NCI-H748 treated with DMSO at 0.1 percent for 48 hours (cell line): ENCODE measurements at regions not wholly inside any gene's neighbourhood (a gene's known extent, or its start where the extent isn't known, plus 50 kb on each side); places are given as distances from the start of the nearest gene placed in this dataset.
"Not testable (repeated sequence)": the region's sequence is repeated elsewhere in the genome, so short reads cannot be mapped to it uniquely, and the experiment has no call there.

ENCODE experiments used
- DNase-seq: peaks from one replicate; lab custom pipeline; 2025; lab: John Stamatoyannopoulos, UW

DNA sequence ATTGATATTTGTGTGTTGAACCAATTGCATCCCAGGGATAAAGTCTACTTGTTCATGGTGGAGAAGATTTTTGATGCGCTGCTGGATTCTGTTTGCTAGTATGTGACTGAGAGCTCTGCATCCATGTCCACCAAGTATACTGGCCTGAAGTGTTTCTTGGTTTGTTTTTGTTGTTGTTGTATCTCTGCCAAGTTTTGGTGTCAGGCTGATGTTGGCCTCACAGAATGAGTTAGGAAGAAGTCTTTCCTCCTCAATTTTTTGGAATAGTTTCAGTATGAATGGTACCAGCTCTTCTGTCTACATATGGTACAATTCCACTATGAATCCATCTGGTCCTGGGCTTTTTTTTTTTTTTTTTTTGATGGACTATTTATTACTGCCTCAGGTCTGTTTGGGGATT lies 50.9 kb upstream of the OSTN start:
- DNase-seq: no peak

DNA sequence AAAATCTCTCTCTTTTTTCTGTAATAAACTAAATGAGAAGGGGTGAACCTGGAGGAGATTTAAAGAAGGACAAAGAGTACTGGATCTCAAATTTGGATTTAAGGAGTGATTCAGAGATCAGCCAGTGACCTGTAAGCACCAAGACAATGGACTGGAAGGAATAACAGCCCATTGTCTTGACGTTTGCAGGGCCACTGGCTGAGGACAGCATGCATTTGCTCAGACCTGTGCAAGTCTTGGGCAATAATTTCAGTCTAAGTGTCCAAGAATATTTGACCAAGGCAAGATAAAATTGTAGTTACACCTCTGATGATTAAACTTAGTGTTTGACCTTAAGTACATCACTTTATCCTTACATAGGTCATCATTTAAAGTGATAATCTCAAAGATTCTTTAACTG lies 55.8 kb upstream of the OSTN start:
- no peak for DNase-seq

DNA sequence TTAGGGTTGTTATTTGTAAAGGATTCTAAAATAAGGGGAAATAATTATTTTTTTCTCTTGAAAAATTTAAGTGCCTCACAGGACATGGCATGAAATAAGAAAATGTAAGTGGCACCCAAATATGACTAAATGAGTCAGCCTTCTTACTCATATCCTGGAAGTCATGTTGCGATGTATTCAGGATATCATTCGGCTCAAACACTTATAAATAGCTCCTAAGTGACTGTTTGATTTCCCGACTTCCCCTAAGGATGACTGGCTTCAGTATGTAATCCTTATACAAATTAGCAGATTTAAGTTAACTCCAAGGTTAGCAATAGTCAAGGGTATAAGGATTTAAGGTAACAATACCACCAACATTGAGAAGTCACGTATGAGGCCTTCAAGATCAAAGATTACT lies 57.3 kb upstream of the OSTN start:
- DNase-seq: no peak

DNA sequence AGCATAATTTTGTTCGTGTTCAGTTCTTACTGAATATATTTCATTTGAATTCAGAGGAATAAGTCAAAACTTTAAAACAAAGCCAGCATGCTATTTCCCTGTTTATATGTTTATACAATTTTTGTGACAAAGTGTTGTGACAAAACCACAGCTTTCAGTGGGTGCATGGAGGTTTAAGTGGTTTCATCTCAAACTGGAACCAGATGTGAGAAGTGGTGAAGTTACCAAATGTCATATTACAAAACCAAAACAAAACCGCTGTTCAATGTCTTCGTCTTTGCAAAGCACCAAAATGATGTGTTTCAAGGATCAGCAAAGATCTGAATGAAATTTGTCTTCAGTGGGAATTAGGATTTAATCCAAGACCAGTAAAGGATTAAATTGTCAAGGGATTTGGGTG lies 59.3 kb upstream of the OSTN start:
- DNase-seq: no peak

DNA sequence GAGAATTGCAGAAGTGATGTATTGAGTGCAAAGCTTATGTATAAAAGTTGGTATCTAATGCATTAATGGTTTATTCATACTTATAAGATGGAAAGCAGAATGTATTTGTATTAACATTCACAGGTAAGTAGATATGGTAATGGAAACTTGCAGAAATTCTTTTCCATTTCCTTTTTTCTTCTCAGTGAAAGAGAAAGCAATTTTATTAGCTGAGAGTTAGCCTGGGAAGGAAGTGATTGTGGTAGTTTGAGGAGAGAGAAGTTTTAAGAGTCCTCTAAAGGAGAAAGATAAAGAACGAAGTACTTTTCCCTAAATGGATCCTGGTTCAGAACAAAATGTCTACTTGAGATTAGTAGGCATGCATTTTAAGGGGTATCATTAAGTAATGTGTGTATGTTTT lies 60.1 kb upstream of the OSTN start:
- no peak for DNase-seq

DNA sequence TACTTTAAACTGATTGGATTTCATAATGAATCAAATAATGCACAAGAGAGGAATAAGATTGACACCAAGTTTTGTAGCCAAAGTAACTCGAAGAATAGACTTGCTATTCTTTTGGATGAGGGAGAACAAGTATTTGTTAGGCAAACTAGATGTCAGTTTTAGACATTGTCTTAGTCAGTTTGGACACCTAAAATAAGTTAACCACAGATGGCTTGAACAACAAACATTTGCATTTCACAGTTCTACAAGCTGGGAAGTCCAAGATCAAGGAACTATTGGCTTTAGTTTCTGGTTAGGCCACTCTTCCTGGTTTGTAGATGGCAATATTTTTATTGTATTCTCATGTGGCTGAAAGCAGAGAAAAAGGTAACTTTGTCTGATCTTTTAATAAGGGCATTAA lies 61.3 kb upstream of the OSTN start:
- DNase-seq: no peak

DNA sequence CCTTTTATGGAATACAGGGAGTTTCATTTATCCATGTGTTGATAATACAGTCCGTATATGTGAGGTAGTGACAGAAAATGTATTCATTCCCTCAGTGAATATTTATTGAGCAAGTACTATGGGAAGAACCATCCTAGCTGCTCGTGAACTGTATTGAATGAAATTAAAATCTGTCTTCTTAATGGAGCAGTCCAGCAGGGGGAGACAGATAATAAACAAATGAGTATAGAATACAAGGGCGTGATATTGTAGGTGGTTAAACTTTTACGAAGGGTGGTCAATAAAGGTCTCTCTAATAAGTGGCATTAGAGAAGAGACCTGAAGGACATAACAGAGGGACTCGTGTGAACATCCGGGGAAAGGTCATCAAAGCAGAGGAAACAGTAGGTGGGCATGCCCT lies 62.7 kb upstream of the OSTN start:
- DNase-seq: no peak

DNA sequence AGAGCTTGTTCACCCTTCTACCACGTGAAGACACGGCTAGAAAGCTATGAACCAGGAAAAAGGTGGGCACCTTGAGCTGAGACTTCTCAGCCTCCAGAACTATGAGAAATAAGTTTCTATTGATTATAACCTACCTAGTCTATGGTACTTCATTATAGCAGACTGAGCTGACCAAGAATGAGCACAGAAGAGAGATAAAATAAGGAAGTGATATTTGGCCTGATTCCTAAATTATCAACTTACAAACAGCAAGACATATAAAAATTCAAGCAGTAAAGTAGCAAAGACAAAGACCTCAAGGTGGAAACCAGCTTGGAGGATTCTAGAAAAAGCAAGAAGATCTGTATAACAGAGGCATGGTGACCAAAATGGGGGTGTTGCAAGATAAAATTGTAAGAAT lies 63.9 kb upstream of the OSTN start:
- no peak for DNase-seq

DNA sequence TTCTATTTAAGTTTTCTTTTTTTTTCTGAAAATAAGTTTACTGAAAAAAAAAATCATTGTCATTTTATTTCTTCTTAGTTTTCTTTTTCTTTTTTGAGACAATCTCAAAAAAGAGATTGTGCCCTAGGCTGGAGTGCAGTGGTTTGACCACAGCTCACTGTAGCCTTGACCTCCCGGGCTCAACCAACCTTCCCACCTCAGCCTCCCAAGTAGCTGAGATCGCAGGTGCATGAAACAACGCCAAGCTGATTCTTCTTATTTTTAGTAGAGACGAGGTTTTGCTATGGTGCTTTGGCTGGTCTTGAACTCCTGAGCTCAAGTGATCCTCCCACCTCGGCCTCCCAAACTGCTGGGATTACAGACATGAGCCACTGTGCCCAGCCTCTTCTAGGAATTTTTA lies 65.7 kb upstream of the OSTN start:
- no peak for DNase-seq

DNA sequence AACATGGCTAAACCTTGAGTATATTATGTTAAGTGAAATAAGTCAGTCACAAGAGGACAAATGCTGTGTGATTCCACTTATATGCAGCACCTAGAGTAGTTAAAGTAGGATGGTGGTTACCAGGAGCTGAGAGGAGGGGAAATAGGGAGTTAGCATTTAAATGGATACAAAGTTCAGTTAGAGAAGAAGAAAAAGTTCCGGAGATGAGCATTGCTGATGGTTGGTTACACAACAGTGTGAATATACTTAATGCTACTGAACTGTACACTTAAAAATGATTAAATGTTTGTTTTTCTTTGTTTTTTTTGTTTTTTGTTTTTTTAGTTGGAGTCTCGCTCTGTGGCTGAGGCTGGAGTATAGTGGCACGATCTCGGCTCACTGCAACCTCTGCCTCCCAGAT lies 67.7 kb upstream of the OSTN start:
- DNase-seq: no peak

DNA sequence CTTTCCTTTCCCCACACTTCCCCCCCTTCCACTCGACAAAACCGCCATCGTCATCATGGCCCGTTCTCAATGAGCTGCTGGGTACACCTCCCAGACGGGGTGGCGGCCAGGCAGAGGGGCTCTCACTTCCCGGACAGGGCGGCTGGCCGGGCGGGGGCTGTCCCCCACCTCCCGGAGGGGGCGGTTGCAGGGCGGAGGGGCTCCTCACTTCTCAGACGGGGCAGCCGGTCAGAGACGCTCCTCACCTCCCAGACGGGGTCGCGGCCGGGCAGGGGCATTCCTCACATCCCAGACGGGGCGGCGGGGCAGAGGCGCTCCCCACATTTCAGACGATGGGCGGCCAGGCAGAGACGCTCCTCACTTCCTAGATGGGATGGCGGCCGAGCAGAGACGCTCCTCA lies 74.2 kb upstream of the OSTN start:
- DNase-seq: not testable (repeated sequence)

DNA sequence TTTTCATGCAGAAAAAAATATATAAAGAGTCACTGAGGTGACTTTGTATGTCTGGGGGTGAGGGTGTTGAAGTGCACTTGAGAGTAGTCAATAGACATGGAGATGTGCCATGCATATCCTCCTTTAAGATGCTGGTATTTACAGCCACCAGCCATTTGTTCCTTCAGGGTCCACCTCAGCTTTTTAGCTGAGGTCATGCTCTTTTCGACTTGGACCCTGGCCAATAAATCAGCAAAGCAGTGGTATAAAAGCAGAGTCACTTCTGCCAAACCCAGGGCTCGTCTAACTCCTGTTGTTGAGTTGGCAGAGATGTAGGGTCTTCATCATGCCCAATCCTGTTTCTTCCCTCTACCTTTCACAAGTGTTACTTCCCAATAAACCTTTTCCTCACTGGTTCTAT lies 75.1 kb upstream of the OSTN start:
- DNase-seq: no peak

DNA sequence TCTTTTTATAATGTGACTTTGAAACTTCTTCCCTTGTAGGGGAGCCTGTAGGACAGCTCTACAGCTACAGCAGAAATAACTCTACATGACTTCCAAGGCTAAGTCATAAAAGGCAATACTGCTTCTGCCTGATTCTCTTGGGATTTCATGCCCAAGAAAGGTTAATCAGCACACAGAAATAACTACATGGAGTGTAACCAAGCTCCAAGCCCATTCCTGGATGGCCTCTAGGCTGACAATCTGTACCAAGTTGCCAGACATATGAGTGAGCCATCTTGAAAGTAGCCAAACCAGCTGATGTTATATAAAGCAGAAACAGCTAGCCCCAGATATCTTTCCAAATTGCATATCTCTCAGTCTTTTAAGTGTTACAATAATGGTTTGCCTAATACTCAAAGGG lies 75.8 kb upstream of the OSTN start:
- DNase-seq: no peak

DNA sequence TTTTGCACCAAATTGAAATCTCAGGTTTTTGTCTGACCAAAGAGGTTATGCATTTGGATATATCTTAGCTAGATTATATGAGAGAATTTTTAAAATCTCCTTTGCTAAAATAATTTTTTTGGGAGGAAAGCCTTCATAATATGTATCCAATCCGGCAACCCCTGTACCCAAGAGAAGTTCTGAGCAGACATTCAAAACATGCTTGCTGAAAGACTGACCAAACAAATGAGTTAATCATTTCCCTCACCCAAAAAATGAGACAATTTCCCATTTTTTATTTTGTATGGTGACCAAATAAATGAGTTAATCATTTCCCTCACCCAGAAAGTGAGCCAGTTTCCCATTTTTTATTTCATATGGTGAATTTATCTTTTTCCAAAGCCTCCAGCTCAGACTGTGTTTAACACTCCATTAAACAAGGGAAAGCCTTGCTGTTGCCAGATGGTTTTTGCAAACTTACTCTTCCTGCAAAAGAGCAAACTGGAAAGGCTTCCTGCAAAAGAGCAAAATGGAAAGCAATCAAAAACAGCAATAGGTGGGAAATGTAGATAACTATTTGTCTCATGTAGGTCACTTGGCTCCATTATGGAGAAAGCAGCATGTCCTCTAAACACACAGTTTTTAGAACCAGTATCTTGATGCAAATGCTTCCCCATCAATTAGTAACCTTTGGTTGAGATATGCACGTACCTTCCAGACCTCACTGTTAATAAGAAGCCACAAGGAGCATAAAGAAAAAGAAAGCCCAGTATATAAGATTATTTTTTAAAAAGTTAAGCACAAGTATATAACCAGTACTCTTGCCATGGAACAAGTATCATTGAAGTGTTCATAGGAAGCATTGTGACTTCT lies 78.4 kb upstream of the OSTN start:
- no peak for DNase-seq

DNA sequence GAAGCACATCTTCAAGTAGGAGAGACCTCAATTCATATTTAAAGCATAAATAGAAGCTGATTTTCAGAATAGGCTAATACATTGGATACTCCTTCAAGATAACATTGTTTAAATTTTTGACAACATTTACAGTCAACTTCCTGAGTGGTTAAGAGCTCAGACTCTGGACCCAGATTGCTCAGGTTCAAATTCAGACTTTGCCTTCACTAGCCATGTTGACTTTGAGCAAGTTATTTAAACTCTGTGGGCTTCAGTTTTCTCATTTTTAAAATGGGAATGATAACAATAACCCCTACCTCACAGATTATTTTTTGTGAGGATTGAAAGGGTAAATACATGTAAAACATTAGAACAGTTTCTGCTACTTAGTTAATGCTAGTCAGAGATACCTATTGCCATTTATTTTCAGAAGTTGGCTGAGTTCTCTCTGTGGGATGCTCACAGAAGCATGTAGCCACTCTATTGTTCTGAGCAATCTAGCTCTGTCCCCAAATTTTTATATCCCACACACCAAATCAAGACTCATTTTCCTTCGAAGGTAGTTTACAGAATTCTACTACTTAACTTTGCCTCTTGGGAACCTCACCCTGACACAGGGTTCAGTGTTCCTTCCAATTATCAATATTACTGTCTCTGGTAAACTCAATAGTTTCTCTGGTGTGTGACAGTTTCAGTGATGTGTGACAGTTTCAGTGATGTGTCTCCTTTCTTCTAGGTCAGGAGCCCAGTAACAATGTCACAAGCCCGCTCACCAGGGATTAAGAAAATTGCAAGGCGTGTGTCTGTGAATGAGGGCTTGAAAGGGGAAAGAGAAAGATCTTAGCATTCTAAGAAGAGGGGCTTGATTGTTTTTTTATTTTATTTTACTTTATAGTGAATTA lies 79.4 kb upstream of the OSTN start:
- DNase-seq: no peak

DNA sequence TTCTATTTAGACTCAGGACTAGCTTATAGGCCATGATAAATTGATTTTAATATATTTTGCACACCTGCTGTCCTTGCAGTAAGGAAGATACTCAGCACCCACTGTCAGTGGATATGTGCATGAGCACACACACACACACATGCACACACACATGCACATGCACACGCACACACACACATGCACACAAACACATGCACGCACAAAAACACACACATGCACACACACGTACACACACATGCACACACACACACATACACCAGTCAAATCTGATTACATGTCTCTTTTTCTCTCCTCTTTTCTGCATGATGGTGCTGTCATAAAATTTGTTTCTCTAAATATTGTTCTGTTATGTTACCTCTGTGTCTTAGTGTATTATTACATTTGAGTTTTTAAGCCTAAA lies 87.3 kb upstream of the OSTN start:
- DNase-seq: no peak

DNA sequence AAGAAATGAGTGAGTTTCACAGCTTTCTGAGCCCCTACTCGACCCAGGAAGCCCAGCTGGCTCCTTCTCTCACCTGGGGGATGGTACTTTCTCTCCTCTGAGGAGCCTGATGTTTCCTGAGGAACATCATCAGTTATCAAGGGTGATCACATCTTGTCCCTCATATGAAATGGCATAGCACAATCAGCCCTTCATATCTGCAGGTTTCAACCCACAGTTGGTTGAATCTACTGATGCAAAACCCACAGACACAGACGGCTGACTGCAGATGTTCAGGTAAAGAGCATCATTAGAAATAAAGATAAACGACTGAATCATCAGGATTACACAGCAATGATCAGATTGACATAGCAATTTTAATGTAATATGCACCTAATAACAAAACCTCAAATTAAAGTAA lies 93.6 kb upstream of the OSTN start:
- no peak for DNase-seq

DNA sequence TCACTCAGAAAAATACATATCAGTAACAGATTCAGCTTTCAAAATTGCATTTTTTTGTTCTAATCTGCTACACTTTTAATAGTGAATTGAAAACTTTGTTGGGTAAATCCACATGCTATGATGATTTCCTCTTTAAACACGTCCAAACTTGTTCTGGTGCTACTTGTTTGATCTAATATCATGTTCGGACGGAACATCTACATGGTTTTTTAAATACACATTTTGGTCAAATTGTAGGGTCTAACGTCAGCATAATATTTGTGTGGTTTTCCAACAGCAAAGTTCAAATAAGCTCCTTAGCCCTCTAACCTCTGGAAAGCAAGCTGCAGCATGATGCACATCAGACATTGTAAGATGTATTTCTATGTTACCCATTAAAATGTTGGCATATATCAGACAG lies 98.5 kb upstream of the OSTN start:
- no peak for DNase-seq

DNA sequence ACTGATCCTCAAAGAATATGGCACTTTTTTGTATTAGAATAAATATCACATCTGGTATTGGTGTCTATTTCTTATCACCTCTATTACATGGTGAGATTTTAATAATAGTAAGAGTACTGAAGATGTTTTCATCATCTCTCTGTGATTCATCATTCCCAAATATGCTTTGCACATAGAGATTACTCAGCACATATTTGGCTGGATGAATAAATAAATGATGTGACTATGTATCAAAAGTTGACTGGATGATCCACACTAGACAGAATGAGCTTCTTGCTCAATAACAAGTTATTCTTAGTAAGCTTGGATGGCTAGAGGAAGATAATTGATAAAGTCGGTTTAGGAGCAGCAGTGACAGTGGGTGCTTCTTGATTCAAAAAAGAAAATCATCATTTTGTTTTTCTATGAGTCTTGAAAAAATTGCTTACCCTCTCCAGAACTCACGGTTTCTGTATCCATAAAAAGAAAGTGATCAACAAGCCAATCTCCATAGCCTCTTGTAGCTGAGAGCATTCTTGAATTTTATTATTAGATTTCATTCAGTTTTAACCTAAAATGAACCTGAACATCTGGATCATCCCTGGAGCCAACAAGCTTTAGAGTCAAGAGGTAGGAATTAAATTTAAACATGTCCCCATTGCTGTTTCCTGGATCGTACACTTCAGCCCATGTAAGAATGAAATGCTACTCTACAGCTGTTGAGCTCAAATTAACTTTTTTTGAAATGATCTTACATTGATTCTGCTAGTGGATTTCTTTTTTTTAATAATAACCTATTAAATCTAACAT lies 104.8 kb upstream of the OSTN start:
- DNase-seq: no peak

DNA sequence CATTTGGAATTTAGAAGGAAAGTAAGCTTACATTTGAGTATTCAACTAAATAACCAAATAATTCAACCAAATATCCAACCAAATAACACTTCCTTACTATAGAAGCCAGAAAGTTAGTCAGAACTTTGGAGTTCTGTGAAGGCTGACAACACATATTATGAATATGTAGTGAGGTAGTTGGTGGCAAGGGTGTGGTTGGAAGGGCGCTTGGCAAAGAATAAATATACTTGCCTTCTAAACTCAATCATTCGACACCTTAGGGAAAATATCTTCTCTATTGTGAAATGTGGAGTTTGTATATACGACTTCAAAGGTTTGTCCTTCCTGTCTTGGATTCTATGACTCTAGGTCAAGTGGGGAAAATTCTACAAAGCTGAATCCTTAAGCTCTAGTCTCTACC lies 111.7 kb upstream of the OSTN start:
- no peak for DNase-seq

DNA sequence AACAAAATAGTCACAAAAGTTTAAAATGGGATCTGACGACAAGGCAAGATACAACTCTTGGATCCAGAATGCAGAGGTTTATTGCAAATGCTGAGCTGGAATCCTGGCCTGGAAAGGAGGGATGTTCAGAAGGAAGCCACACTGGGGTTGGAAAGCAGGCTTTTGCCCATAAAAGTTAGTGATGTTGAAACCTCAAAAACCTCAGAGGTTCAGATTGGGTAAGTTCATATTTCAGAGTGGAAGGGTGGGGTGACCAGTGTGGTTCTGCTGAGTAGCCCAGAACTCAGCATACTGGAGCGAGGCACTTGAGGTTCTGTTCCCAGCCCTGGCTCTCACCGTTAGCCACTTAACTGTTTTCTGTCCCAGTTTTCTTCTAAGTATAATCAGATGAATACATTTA lies 114.0 kb upstream of the OSTN start:
- DNase-seq: no peak

DNA sequence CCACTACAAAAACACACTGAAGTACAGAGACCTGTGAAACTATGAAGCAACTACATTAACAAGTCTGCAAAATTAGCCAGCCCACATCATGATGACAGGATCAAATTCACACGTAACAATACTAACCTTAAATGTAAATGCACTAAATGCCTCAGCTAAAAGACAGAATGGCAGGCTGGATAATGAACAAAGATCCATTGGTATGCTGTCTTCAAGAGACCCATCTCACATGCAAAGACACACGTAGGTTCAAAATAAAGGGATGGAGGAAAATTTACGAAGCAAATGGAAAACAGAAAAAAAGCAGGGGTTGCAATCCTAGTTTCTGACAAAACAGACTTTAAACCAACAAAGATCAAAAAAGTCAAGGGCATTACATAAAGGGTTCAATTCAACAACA lies 120.1 kb upstream of the OSTN start:
- not testable (repeated sequence) for DNase-seq
